HG03469 (cell line): ENCODE measurements at regions not wholly inside any gene's neighbourhood (a gene's known extent, or its start where the extent isn't known, plus 50 kb on each side); places are given as distances from the start of the nearest gene placed in this dataset.

ENCODE experiments used
- ATAC-seq: cut with Tn5 transposase; IDR thresholded peaks from one replicate; pipeline ENCODE4 v1.9.1; 2021; ENCODE audit warnings: mild to moderate bottlenecking, moderate library complexity, moderate number of reproducible peaks; ENCODE audit not compliant: unreplicated experiment

GRCh38 chr2:226338825-226339224, 460.8 kb downstream of the IRS1 start:
- no peak for ATAC-seq

- ATAC-seq, result no peak
Measured at GRCh38 chr2:226337941-226338600, 461.5 kb downstream of the IRS1 start.

- ATAC-seq, result no peak
Measured at GRCh38 chr2:226336283-226336682, 463.3 kb downstream of the IRS1 start.

GRCh38 chr2:226334981-226335720, 464.5 kb downstream of the IRS1 start:
- no peak for ATAC-seq

- no peak for ATAC-seq
Measured at GRCh38 chr2:226333388-226333787, 466.2 kb downstream of the IRS1 start.

GRCh38 chr2:226330206-226330605, 469.4 kb downstream of the IRS1 start:
- ATAC-seq, result no peak

GRCh38 chr2:226329180-226329579, 470.4 kb downstream of the IRS1 start:
- ATAC-seq, result no peak

GRCh38 chr2:226327830-226328229, 471.8 kb downstream of the IRS1 start:
- ATAC-seq, result no peak

- no peak for ATAC-seq
Measured at GRCh38 chr2:226325526-226325925, 474.1 kb downstream of the IRS1 start.

- no peak for ATAC-seq
Measured at GRCh38 chr2:226320076-226320948, 479.3 kb downstream of the IRS1 start.

- ATAC-seq, result no peak
Measured at GRCh38 chr2:226317970-226318369, 481.6 kb downstream of the IRS1 start.

- ATAC-seq, result no peak
Measured at GRCh38 chr2:226313060-226313459, 486.6 kb downstream of the IRS1 start.

GRCh38 chr2:226312155-226312554, 487.5 kb downstream of the IRS1 start:
- no peak for ATAC-seq

- ATAC-seq, result no peak
Measured at GRCh38 chr2:226310146-226310545, 489.5 kb downstream of the IRS1 start.

- ATAC-seq, result no peak
Measured at GRCh38 chr2:226308986-226309385, 490.6 kb downstream of the IRS1 start.

- no peak for ATAC-seq
Measured at GRCh38 chr2:226308323-226308680, 491.3 kb downstream of the IRS1 start.

- ATAC-seq, result no peak
Measured at GRCh38 chr2:226307487-226308322, 491.9 kb downstream of the IRS1 start.

GRCh38 chr2:226306969-226307368, 492.7 kb downstream of the IRS1 start:
- ATAC-seq, result no peak

- no peak for ATAC-seq
Measured at GRCh38 chr2:226304308-226304707, 495.3 kb downstream of the IRS1 start.

GRCh38 chr2:226303707-226304106, 495.9 kb downstream of the IRS1 start:
- no peak for ATAC-seq
